Lower lobe of right lung (tissue), 2 donors: ENCODE measurements at regions not wholly inside any gene's neighbourhood (a gene's known extent, or its start where the extent isn't known, plus 50 kb on each side); places are given as distances from the start of the nearest gene placed in this dataset.

Experiments
- ATAC-seq, 2 donors: fragments of 200-7000 bp; cut with Tn5 transposase; one replicate each; pipeline ENCODE4 v1.9.1; 2020 to 2022; ENCODE audit warnings: mild to moderate bottlenecking in 2 of 2, moderate library complexity in 2 of 2
- DNase-seq: peaks from one replicate; pipeline ENCODE4 v3.0.0-alpha.2; 2020
- H3K27ac ChIP-seq: fragments of 200-600 bp; one replicate; pipeline ENCODE4 v1.8.0; 2022
- H3K27me3 ChIP-seq: fragments of 200-600 bp; one replicate; pipeline ENCODE4 v1.8.0; 2022; ENCODE audit warnings: low read depth
- H3K36me3 ChIP-seq: fragments of 200-600 bp; one replicate; pipeline ENCODE4 v1.8.0; 2022; ENCODE audit warnings: mild to moderate bottlenecking
- H3K4me1 ChIP-seq: fragments of 200-600 bp; one replicate; pipeline ENCODE4 v1.8.0; 2022
- H3K4me3 ChIP-seq: fragments of 200-600 bp; one replicate; pipeline ENCODE4 v1.8.0; 2022; ENCODE audit warnings: mild to moderate bottlenecking
- H3K9me3 ChIP-seq: fragments of 200-600 bp; one replicate; pipeline ENCODE4 v1.8.0; 2022
- CTCF ChIP-seq: fragments of 200-600 bp; IDR thresholded peaks from one replicate; pipeline ENCODE4 v1.8.0; 2022; ENCODE audit warnings: antibody characterized with exemption, mild to moderate bottlenecking
- intact Hi-C: fragments of 100-400 bp; cut with DNase I; formaldehyde crosslinking; loops from one replicate; pipeline ENCODE4 v1.11.0; 2022
- donor health status: DM: no; HTN: yes; CAD: no; lungs with severe emphysema.

- no peak for DNase-seq
- intact Hi-C loops = no loop called here
- no peak for TF ChIP-seq CTCF
Observed at GRCh38 chr19:29010276-29010675, 202.7 kb downstream of the UQCRFS1 start.

GRCh38 chr19:29006057-29006735 lies 206.8 kb downstream of the UQCRFS1 start:
- Histone ChIP-seq H3K36me3 (no peaks in the 10 kb centered on the region), H3K4me3 (no peak overlapping the region), H3K4me1 (no peaks in the 10 kb centered on the region), H3K27ac (no peak overlapping the region), H3K27me3 (peaks cover 4% of the 10 kb centered on the region), H3K9me3 (no peaks in the 10 kb centered on the region)
- TF ChIP-seq CTCF = no peak
- intact Hi-C loops = no loop called here
- no peak for DNase-seq
- no peak for ATAC-seq

More at GRCh38 chr19:29010276-29010675, 202.7 kb downstream of the UQCRFS1 start:
- H3K27me3 ChIP-seq = no peaks in the 10 kb centered on the region
- H3K9me3 ChIP-seq = no peaks in the 10 kb centered on the region
- no peak for ATAC-seq
- no peaks in the 10 kb centered on the region for H3K4me1 ChIP-seq
- H3K27ac ChIP-seq = no peak overlapping the region
- no peaks in the 10 kb centered on the region for H3K36me3 ChIP-seq
- no peak overlapping the region for H3K4me3 ChIP-seq

GRCh38 chr19:29004796-29005195 lies 208.2 kb downstream of the UQCRFS1 start:
- Histone ChIP-seq H3K9me3 (no peaks in the 10 kb centered on the region), H3K36me3 (no peaks in the 10 kb centered on the region), H3K27me3 (peaks cover 4% of the 10 kb centered on the region), H3K27ac (no peak overlapping the region), H3K4me1 (no peaks in the 10 kb centered on the region), H3K4me3 (no peak overlapping the region)
- TF ChIP-seq CTCF = no peak
- intact Hi-C loops = no loop called here
- no peak for ATAC-seq
- no peak for DNase-seq

- intact Hi-C loops = no loop called here
- H3K4me3 ChIP-seq = no peak overlapping the region
- ATAC-seq (peak in 1 of 2 donors; percentile 19), DNase-seq (no peak)
- H3K27ac ChIP-seq = no peak overlapping the region
- H3K27me3 ChIP-seq = peaks cover 4% of the 10 kb centered on the region
- no peaks in the 10 kb centered on the region for H3K4me1 ChIP-seq
- H3K36me3 ChIP-seq = no peaks in the 10 kb centered on the region
- no peak for TF ChIP-seq CTCF
- no peaks in the 10 kb centered on the region for H3K9me3 ChIP-seq
Observed at GRCh38 chr19:29003641-29004409, 209.1 kb downstream of the UQCRFS1 start.

GRCh38 chr19:29002336-29002735 lies 210.6 kb downstream of the UQCRFS1 start:
- H3K9me3 ChIP-seq = peaks cover 4% of the 10 kb centered on the region
- no peak overlapping the region for H3K27ac ChIP-seq
- no peaks in the 10 kb centered on the region for H3K36me3 ChIP-seq
- no peak overlapping the region for H3K4me3 ChIP-seq
- ATAC-seq (no peak), DNase-seq (no peak)
- H3K27me3 ChIP-seq = peaks cover 4% of the 10 kb centered on the region
- no peak for TF ChIP-seq CTCF
- intact Hi-C loops = no loop called here
- no peaks in the 10 kb centered on the region for H3K4me1 ChIP-seq
